Stimulated activated CD4-positive, alpha-beta T cell treated with anti-CD3 and anti-CD28 coated beads, Interleukin-2, amount 100 ng/mL, for 4 hours (primary cell): ENCODE measurements at regions not wholly inside any gene's neighbourhood (a gene's known extent, or its start where the extent isn't known, plus 50 kb on each side); places are given as distances from the start of the nearest gene placed in this dataset.

Experiments used
- DNase-seq: peaks from one replicate; pipeline ENCODE4 v3.0.0-alpha.2; 2020; ENCODE audit warnings: low read depth

GRCh38 chr4:14049946-14050345, 422.4 kb upstream of the BOD1L1 start:
- DNase-seq, result no peak

- no peak for DNase-seq
Measured at GRCh38 chr4:14053291-14053690, 425.8 kb upstream of the BOD1L1 start.

- no peak for DNase-seq
Measured at GRCh38 chr4:14054391-14054790, 426.9 kb upstream of the BOD1L1 start.

- DNase-seq, result no peak
Measured at GRCh38 chr4:14059006-14059405, 431.5 kb upstream of the BOD1L1 start.

- DNase-seq, result no peak
Measured at GRCh38 chr4:14064984-14065383, 437.5 kb upstream of the BOD1L1 start.

- no peak for DNase-seq
Measured at GRCh38 chr4:14065406-14065805, 437.9 kb upstream of the BOD1L1 start.

GRCh38 chr4:14066979-14067378, 439.5 kb upstream of the BOD1L1 start:
- DNase-seq, result no peak

- DNase-seq, result no peak
Measured at GRCh38 chr4:14069886-14070285, 442.4 kb upstream of the BOD1L1 start.

GRCh38 chr4:14070289-14070880, 442.9 kb upstream of the BOD1L1 start:
- DNase-seq, result no peak

GRCh38 chr4:14072506-14072905, 445.0 kb upstream of the BOD1L1 start:
- DNase-seq, result no peak

- no peak for DNase-seq
Measured at GRCh38 chr4:14076776-14077175, 449.3 kb upstream of the BOD1L1 start.

GRCh38 chr4:14078326-14078725, 450.8 kb upstream of the BOD1L1 start:
- DNase-seq, result no peak

GRCh38 chr4:14079601-14080000, 452.1 kb upstream of the BOD1L1 start:
- no peak for DNase-seq

- DNase-seq, result no peak
Measured at GRCh38 chr4:14083150-14083549, 455.6 kb upstream of the BOD1L1 start.

- DNase-seq, result no peak
Measured at GRCh38 chr4:14084598-14084997, 457.1 kb upstream of the BOD1L1 start.

- DNase-seq, result no peak
Measured at GRCh38 chr4:14087459-14087858, 459.9 kb upstream of the BOD1L1 start.

- DNase-seq, result no peak
Measured at GRCh38 chr4:14087921-14088320, 460.4 kb upstream of the BOD1L1 start.

GRCh38 chr4:14091531-14091930, 464.0 kb upstream of the BOD1L1 start:
- DNase-seq, result no peak

- DNase-seq, result no peak
Measured at GRCh38 chr4:14091966-14092365, 464.4 kb upstream of the BOD1L1 start.

- DNase-seq, result no peak
Measured at GRCh38 chr4:14092741-14093140, 465.2 kb upstream of the BOD1L1 start.

GRCh38 chr4:14095831-14096230, 468.3 kb upstream of the BOD1L1 start:
- DNase-seq, result no peak

- no peak for DNase-seq
Measured at GRCh38 chr4:14096396-14096965, 469.0 kb upstream of the BOD1L1 start.

- no peak for DNase-seq
Measured at GRCh38 chr4:14100349-14100748, 472.8 kb upstream of the BOD1L1 start.

- no peak for DNase-seq
Measured at GRCh38 chr4:14110407-14110806, 482.9 kb upstream of the BOD1L1 start.
